ENCODE measurements at regions not wholly inside any gene's neighbourhood (a gene's known extent, or its start where the extent isn't known, plus 50 kb on each side); places are given as distances from the start of the nearest gene placed in this dataset.

- TF ChIP-seq GATA3 (IDR thresholded peaks at IDR 0.05; ENCODE audit: borderline replicate concordance) = no peak
- TF ChIP-seq RCOR1 (IDR thresholded peaks at IDR 0.05; ENCODE audit: low read depth, low read length) = no peak
- TF ChIP-seq E2F6 (IDR thresholded peaks at IDR 0.05; ENCODE audit: borderline replicate concordance, low read depth) = no peak
- no peak for TF ChIP-seq FOSB (CRISPR knock-in tag; IDR thresholded peaks at IDR 0.05)
- no peak for TF ChIP-seq SREBF2 (IDR thresholded peaks at IDR 0.05)
- no peak for TF ChIP-seq MAX (IDR thresholded peaks at IDR 0.05)
- TF ChIP-seq HMGXB4 (CRISPR knock-in tag; IDR thresholded peaks at IDR 0.05; ENCODE audit: borderline replicate concordance) = no peak
- no peak for TF ChIP-seq CBX2 (IDR thresholded peaks at IDR 0.05; ENCODE audit: borderline replicate concordance, low read depth)
- no peak for TF ChIP-seq ELK1 (IDR thresholded peaks at IDR 0.05; ENCODE audit: low read depth, low read length)
- TF ChIP-seq PHF8 (IDR thresholded peaks at IDR 0.05; ENCODE audit: borderline replicate concordance, low read depth) = no peak
- TF ChIP-seq EHF (CRISPR knock-in tag; IDR thresholded peaks at IDR 0.05) = no peak
- no peak for TF ChIP-seq BHLHE40 (IDR thresholded peaks at IDR 0.05; ENCODE audit: low read depth, low read length)
- no peak for TF ChIP-seq CTCF (IDR thresholded peaks at IDR 0.05)
- no peak for ATAC-seq
These were observed 246.3 kb downstream of the COX7C start for GRCh38 chr5:86864051-86864450.

GRCh38 chr5:86865256-86865785 is 247.6 kb downstream of the COX7C start:
- ChIA-PET POLR2A (no interaction called here), CTCF (no interaction called here)
- no peak for ATAC-seq
- Histone ChIP-seq H3K4me3 (no peak overlapping the region), H3K4me2 (no peak overlapping the region), H3K4me1 (no peaks in the 10 kb centered on the region), H3K27ac (no peak overlapping the region), H3K9me3 (no peaks in the 10 kb centered on the region)
- no peak for DNase-seq (ENCODE audit: low read depth in 1 of 2, low spot score in 1 of 2)
- WGBS (ENCODE audit: missing lambda C conversion rate) = 4% methylated on average over 2 of the region's 2 CpGs
- TF ChIP-seq NR3C1 (IDR thresholded peaks at IDR 0.05) = no peak
- no peak for FAIRE-seq

More at GRCh38 chr5:86864051-86864450, 246.3 kb downstream of the COX7C start:
- no peaks in the 10 kb centered on the region for H3K4me1 ChIP-seq
- no peak overlapping the region for H3K4me3 ChIP-seq
- H3K4me2 ChIP-seq = no peak overlapping the region
- 33% methylated on average over 4 of the region's 4 CpGs for WGBS (ENCODE audit: missing lambda C conversion rate)
- DNase-seq (ENCODE audit: low read depth in 1 of 2, low spot score in 1 of 2) = no peak
- ChIA-PET CTCF (no interaction called here), POLR2A (no interaction called here)
- FAIRE-seq = no peak
- no peak overlapping the region for H3K27ac ChIP-seq
- no peaks in the 10 kb centered on the region for H3K9me3 ChIP-seq

DNA sequence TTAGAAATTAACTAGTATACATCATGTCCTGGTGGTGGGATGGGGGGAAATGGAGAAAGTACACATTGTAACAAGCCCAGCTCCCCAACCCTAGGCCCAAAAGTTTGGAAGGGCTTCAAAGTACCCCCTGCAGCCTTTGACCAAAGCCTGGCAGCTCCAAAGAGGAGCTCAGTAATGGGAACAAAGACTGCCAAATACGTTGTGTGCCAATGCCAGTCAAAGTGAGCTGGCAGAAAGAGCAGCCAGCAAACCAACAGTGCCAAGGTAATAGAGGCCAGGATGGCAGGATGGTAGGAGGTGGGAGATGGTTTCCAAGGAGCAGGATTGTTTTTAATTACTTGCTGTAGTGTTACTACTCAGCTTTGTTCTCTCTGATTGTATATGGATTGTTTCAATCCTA is 248.3 kb downstream of the COX7C start:
- 17% methylated on average over 1 of the region's 1 CpG for WGBS (ENCODE audit: missing lambda C conversion rate)
- TF ChIP-seq MAX (IDR thresholded peaks at IDR 0.05) (no peak), NFE2L2 (conservative IDR thresholded peaks at IDR 0.05; ENCODE audit: low read length) (no peak), RARB (CRISPR knock-in tag; IDR thresholded peaks at IDR 0.05) (no peak)
- no peak for DNase-seq (ENCODE audit: low read depth in 1 of 2, low spot score in 1 of 2)
- Histone ChIP-seq H3K4me1 (no peaks in the 10 kb centered on the region), H3K27ac (no peak overlapping the region), H3K9me3 (no peaks in the 10 kb centered on the region), H3K4me3 (no peak overlapping the region), H3K4me2 (no peak overlapping the region)
- CTCF ChIA-PET = no interaction called here
- no peak for ATAC-seq
- no peak for FAIRE-seq
- POLR2A ChIA-PET = no interaction called here
